MCF 10A (cell line): ENCODE measurements at regions not wholly inside any gene's neighbourhood (a gene's known extent, or its start where the extent isn't known, plus 50 kb on each side); places are given as distances from the start of the nearest gene placed in this dataset.

Experiments
- BruUV-seq: library from RNA; stranded (reverse); fragments of 400-500 nt; replicated peaks from 2 replicates; lab custom pipeline; 2021; lab: Mats Ljungman, UMichigan
- CTCF ChIA-PET: fragments of 300-600 bp; sonication (Branson Sonifier 250); formaldehyde crosslinking; extraction: SDS; loops from one replicate; lab custom pipeline; 2021; ENCODE audit warnings: antibody characterized with exemption, inconsistent platforms; lab: Yijun Ruan, JAX
- POLR2A ChIA-PET: fragments of 300-600, 350-650 bp; sonication (Branson Sonifier 250); formaldehyde crosslinking; extraction: SDS; loops from one replicate; lab custom pipeline; 2020; ENCODE audit warnings: antibody characterized with exemption, inconsistent platforms; lab: Yijun Ruan, JAX
- DNase-seq: peaks from one replicate; pipeline ENCODE4 v3.0.0-alpha.2; 2018; ENCODE audit not compliant: unreplicated experiment
- H3K27ac Mint-ChIP-seq: one replicate; pipeline ENCODE4 v1.8.0; 2022; ENCODE audit warnings: mild to moderate bottlenecking, low read depth, mixed read lengths; ENCODE audit not compliant: unreplicated experiment
- H3K27me3 Mint-ChIP-seq: one replicate; pipeline ENCODE4 v1.8.0; 2022; ENCODE audit warnings: mixed read lengths; ENCODE audit not compliant: insufficient read depth, unreplicated experiment
- H3K36me3 Mint-ChIP-seq: one replicate; pipeline ENCODE4 v1.8.0; 2022; ENCODE audit warnings: mild to moderate bottlenecking, moderate library complexity, mixed read lengths; ENCODE audit not compliant: insufficient read depth, unreplicated experiment
- H3K4me1 Mint-ChIP-seq: one replicate; pipeline ENCODE4 v1.8.0; 2022; ENCODE audit warnings: mixed read lengths; ENCODE audit not compliant: insufficient read depth, unreplicated experiment
- H3K4me3 Mint-ChIP-seq: one replicate; pipeline ENCODE4 v1.8.0; 2022; ENCODE audit warnings: mild to moderate bottlenecking, moderate library complexity, mixed read lengths; ENCODE audit not compliant: unreplicated experiment
- H3K9me3 Mint-ChIP-seq: one replicate; pipeline ENCODE4 v1.8.0; 2022; ENCODE audit warnings: mixed read lengths; ENCODE audit not compliant: unreplicated experiment
- intact Hi-C: fragments of 100-400 bp; cut with micrococcal nuclease; formaldehyde crosslinking; loops from 2 replicates; pipeline ENCODE4 v1.14.1; 2022
- TF ChIP-seq, protein P1 (sequence below): fragments of 200-600 bp; IDR thresholded peaks from one replicate; pipeline ENCODE4 v1.8.0; 2022; ENCODE audit warnings: antibody characterized with exemption, mild to moderate bottlenecking; ENCODE audit not compliant: unreplicated experiment

DNA sequence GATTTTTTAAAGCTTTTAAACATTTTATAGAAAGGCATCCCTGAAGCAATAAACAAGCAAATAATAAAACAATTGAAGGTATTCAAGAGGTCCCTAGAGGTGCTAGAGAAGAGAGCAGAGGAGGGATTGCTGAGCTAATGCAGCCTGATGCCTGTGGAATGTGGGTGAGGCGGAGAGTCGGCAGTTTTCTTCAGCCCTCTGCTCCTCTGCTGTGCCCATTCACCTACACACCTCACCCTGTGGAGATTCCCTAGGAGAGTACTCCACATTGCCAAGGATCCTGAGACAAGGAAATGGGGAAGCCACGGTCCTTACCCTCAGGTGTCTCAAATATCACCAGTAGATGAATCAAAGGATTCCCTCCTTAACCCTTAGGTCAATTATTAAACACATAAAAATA lies 199.8 kb upstream of the POU3F2 start:
- ChIA-PET CTCF (no interaction called here), POLR2A (no interaction called here)
- H3K4me1 Mint-ChIP-seq, result no peaks in the 10 kb centered on the region
- no peaks in the 10 kb centered on the region for H3K9me3 Mint-ChIP-seq
- H3K4me3 Mint-ChIP-seq, result no peak overlapping the region
- no peaks in the 10 kb centered on the region for H3K36me3 Mint-ChIP-seq
- H3K27ac Mint-ChIP-seq, result no peak overlapping the region
- intact Hi-C loops, result no loop called here
- no peak for DNase-seq
- no TSS peak for BruUV-seq
- H3K27me3 Mint-ChIP-seq, result peaks cover 27% of the 10 kb centered on the region
- TF ChIP-seq, protein P1, sequence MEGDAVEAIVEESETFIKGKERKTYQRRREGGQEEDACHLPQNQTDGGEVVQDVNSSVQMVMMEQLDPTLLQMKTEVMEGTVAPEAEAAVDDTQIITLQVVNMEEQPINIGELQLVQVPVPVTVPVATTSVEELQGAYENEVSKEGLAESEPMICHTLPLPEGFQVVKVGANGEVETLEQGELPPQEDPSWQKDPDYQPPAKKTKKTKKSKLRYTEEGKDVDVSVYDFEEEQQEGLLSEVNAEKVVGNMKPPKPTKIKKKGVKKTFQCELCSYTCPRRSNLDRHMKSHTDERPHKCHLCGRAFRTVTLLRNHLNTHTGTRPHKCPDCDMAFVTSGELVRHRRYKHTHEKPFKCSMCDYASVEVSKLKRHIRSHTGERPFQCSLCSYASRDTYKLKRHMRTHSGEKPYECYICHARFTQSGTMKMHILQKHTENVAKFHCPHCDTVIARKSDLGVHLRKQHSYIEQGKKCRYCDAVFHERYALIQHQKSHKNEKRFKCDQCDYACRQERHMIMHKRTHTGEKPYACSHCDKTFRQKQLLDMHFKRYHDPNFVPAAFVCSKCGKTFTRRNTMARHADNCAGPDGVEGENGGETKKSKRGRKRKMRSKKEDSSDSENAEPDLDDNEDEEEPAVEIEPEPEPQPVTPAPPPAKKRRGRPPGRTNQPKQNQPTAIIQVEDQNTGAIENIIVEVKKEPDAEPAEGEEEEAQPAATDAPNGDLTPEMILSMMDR, result no peak

DNA sequence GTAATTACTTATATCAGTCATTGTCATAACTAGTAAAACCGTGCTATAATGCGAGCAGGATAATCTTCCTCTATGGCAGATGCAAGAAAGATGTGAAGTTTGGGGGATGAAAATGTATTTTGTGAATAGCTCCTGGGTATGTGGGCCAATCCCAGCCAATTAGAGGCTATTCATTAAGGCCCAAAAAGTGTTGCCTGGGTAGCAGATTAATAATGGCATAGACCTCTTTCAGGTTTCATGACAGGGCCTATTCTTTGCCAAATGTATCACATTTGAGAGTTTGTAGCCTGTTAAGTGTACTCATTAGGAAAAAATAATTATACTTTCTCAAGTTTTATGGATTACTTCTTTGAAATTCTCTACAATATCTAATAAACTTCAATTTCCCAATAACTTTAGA lies 199.2 kb upstream of the POU3F2 start:
- H3K27me3 Mint-ChIP-seq, result peaks cover 27% of the 10 kb centered on the region
- TF ChIP-seq, protein P1, result no peak
- H3K27ac Mint-ChIP-seq, result no peak overlapping the region
- ChIA-PET CTCF (no interaction called here), POLR2A (no interaction called here)
- H3K9me3 Mint-ChIP-seq, result no peaks in the 10 kb centered on the region
- intact Hi-C loops, result no loop called here
- H3K36me3 Mint-ChIP-seq, result no peaks in the 10 kb centered on the region
- no peak for DNase-seq
- H3K4me1 Mint-ChIP-seq, result no peaks in the 10 kb centered on the region
- BruUV-seq, result no TSS peak
- H3K4me3 Mint-ChIP-seq, result no peak overlapping the region

DNA sequence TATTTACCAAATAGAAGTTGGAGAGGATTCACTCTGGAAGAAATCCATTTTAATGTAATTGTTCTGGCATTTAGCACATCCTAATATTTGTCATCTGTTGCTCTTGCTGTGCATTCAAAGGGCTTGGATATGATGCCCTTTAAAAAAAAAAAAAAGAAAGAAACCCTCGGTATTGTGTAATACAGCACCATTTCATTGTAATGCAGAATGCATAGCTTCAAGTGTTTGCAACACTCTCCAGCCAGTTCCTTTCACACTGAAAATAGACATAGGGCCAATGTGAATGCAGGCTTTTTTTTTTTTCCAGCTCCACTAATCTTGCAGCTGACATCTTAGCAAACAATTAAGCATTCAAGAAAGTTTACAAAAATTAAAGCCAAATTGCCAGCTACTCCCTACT lies 197.4 kb upstream of the POU3F2 start:
- Mint-ChIP-seq H3K36me3 (no peaks in the 10 kb centered on the region), H3K27me3 (peaks cover 26% of the 10 kb centered on the region), H3K4me3 (no peak overlapping the region), H3K9me3 (no peaks in the 10 kb centered on the region), H3K4me1 (no peaks in the 10 kb centered on the region), H3K27ac (no peak overlapping the region)
- intact Hi-C loops, result no loop called here
- DNase-seq, result no peak
- TF ChIP-seq, protein P1, result no peak
- CTCF ChIA-PET, result no interaction called here
- no TSS peak for BruUV-seq
- POLR2A ChIA-PET, result no interaction called here

DNA sequence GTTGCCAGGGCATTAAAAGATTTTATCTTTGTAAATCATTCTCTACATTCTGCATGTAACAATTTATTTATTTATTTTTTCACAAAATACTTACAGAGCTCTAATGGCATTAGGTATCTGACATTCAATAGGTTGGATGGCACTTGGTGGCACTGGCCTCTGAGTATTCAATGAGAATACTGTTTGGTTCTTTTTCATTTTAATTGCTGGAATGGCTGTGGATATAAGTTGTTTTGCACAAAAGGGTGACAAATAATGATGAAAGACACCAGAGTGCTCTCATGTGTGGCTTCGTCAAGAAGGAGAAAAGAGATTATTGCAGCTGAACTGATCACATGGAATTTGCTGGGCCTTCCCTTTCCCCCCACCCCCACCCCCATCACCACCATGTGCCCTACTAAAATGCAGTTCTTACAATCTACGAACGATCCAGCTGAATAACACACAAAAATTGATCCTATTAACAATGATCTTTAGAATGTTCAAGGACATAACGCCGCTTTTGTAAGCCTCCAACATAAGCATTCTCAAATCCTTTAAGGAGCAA lies 195.2 kb upstream of the POU3F2 start:
- Mint-ChIP-seq H3K36me3 (no peaks in the 10 kb centered on the region), H3K27ac (no peak overlapping the region), H3K9me3 (no peaks in the 10 kb centered on the region), H3K27me3 (peaks cover 26% of the 10 kb centered on the region), H3K4me1 (no peaks in the 10 kb centered on the region), H3K4me3 (no peak overlapping the region)
- ChIA-PET CTCF (no interaction called here), POLR2A (no interaction called here)
- no peak for DNase-seq
- TF ChIP-seq, protein P1, result no peak
- intact Hi-C loops, result no loop called here
- BruUV-seq, result no TSS peak
